HG03354 (cell line): ENCODE measurements at regions not wholly inside any gene's neighbourhood (a gene's known extent, or its start where the extent isn't known, plus 50 kb on each side); places are given as distances from the start of the nearest gene placed in this dataset.

Source experiments
- ATAC-seq: cut with Tn5 transposase; IDR thresholded peaks from one replicate; pipeline ENCODE4 v1.9.1; 2021; ENCODE audit warnings: mild to moderate bottlenecking; ENCODE audit not compliant: unreplicated experiment, poor library complexity, severe bottlenecking

DNA sequence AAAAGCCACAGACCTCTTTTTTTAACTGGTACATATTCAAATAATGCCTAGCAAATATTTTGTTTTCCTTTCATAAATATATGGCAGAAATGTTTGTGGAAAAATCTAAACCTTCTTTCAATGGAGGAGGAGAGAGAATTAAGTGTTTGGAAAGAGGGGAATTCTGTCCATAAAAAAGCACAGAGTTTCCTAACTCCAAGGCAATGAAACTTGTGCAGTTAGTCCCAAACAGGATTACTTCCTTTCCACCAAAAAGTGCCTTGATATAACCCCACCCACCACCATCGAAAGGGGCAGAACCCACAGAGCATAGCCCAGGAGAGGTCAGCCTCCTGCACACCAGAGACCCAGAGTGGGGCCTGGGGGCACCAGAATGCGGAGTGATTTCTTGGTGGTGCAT is 106.3 kb downstream of the OGFRL1 start:
- ATAC-seq = no peak

DNA sequence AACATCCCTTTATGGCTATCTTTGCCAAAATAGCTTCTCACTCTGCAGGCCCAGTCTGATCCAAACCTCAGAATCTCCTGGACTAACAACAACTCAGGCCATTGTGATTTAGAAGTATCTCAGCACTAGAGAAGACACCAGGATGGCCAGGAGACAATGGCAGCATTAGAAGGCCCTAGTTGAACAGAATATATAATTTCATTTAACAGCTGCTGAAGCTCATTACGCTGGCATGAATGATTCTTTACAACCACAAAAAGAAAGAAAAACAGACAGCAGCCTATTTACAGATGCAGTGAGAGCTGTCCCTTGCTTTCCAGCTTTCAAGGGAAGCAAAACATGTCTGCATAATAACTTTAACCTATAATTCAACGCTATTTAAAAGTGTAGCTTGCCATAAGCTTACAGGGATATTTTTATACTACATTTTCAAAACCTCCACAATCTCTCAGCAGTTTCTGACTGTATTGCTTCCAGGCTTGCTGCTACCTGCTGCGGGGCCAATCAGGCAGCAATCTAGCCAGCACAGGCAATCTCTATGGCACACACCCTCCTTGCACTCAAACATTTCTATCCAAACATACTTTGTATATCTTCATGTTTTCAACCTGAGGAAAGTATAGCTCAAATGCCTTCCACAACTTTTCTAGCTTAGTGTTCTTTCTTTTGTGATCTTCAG is 107.3 kb downstream of the OGFRL1 start:
- peak; percentile 11 for ATAC-seq

- peak; percentile 93 for ATAC-seq
Measured at GRCh38 chr6:71396410-71396801, 107.8 kb downstream of the OGFRL1 start.

DNA sequence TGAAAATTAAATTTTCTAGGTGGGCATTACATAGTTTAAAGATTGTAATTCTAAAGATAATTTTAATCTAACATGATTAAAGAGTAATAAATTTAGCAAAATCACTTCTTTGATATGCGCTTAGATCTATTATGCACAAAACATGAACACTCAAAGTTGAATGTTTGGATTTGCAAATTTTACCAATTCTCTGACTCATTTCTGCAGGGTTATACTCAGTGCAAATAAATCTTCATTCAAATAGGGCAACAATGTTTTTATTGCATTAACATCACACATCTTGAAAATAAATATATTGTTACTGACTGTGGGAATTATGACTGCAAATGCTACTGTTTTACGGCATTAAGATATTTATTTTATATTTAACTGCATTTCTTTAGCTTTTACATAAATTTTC is 110.7 kb downstream of the OGFRL1 start:
- no peak for ATAC-seq

DNA sequence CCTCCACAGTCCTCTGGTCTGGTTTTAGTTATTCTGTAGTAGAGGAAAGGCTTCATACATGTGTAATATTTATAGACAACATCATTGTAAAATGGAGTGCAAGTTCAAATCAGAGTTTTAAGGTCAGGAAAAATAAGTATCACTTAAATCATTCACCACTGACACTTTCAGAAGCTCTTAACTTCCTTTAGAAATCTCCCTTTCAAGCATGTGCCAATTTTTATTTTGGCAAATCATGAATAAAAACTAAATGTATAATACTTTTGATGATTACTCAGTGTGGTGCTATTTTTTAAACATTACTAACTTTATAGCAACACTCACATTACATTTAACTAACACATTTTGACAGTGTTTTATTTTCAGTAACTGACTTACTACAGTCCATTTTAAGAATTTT is 112.2 kb downstream of the OGFRL1 start:
- ATAC-seq = no peak

GRCh38 chr6:71402096-71402495 is 113.5 kb downstream of the OGFRL1 start:
- peak; percentile 84 for ATAC-seq

DNA sequence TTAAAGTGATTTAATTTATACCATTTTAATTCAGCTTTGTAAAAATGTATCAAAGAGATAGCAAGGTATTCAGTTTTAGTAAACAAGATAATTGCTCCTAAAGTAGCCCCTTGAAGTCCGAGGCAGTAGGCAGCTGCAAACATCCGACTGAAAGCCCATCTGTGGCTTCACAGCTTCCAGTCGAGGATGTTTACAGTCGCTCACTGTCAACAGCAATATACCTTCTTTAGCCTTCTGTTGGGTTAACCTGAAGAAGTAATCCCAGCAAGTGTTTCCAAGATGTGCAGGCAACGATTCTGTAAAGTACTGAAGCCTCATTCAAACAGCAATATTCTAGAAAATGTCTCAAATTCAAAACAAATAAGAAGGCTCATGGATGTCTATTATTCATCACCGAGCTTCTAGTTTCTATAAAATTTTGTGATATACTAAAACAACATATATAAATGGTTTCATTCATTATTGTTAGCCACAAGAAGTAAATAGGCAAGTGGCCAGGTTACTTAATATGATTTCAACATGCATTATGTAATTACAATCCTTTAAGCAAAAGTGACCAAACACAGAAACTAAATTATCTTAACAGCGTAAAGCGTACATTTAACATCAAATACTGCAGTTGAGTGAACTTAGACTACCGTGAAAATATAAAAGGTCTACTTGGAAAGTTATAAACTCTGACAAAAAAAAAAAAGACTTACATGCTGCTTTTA is 115.0 kb downstream of the OGFRL1 start:
- no peak for ATAC-seq

DNA sequence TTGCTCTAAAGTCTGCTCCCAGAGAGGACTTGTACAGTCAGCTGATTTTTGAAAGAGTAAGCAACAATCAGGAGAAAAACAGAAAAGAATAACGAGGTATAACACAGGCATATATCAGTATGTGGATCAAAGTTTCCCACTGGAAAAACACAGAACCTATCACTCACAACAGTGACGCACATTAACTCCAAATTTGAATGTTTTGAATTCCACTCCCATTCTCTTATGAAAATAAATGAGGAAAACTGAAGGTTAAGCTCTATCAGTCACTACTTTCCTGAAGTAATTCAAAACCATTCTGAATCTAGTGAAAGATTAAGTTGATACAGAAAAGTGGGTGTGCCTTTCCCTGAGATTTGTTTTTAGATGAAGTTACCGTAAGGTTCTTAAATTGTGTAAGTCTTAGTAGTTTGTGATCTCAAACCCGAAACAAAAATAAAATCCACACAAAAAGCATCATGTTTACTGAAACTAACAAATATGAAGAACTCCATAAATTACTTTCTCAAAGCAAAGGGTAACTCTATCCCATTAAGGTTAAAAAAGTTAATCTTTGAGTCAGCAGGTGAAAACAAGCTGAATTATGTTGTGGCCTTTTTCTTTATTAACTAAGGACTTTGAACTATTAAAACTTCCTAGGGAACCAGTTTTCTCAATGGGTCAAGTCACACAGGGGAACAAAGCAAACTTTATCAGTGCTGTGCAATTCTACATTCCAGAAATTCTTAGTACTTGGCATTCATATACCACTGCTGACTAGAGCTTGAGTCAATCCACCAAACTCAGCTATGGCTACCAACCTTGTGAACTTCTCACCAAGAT is 115.7 kb downstream of the OGFRL1 start:
- no peak for ATAC-seq

GRCh38 chr6:71404967-71405278 is 116.3 kb downstream of the OGFRL1 start:
- ATAC-seq = no peak

DNA sequence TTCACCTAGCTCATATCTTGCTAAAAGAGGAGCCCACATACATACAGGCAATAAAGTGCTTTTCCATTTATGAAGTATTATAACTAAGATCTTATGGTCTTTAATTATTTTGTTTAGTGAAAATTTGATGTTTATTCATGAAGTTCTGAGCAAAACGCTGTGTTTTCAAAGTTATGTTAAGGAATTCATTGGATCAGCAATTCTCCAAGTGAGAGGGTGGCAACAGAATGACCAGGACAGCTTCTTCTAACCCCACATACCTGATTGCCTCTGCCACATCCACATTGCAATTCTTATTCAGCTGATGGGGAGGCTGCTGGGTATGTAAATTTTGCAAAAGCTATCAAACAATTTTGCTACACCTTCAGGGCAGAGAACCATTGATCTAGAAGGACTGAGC is 116.8 kb downstream of the OGFRL1 start:
- ATAC-seq = no peak

- no peak for ATAC-seq
Measured at GRCh38 chr6:71406865-71407860, 118.6 kb downstream of the OGFRL1 start.

DNA sequence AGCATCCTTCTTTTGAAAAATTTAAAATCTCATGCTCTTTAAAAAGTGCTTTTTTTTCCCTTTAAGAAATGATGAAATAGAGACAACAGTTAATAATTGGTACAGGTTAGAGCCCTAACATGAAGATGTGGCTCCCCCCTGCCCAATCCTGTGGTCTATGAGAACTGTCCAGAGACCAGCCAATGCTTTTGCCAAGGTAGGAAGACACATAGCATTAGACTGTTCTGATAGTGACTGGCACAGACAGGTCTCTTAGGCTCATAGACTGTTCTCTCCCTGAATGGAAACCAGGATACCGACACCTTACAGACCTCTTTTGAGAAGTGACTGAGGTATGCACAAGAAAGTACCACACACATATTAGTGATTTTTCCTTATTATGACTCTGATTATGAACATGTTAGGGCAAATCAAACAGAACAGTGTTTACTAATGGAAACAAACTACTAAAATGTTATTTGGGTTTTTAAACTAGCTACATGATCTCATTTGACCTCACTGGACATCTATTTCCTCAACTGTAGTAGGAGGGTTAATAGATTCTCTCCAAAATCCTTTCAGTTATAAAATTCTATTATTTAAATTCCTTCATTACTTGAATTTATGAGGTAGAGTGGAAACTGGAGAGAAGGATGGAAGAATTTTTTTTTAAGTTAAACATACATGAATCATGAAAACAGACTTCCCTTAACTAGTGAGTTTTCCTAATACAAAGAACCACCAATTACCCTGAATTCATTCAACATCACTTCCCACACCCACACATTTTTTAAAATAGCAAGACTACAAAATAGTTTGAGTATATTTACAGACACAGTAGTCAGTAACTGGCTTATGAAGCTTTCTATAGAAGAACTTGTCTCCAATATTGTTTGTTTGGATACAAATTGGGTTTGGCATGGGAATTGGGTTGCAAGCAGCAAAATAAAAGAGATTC is 120.4 kb downstream of the OGFRL1 start:
- ATAC-seq = no peak

GRCh38 chr6:71410164-71410566 is 121.6 kb downstream of the OGFRL1 start:
- ATAC-seq = peak; percentile 59

GRCh38 chr6:71410681-71411080 is 122.1 kb downstream of the OGFRL1 start:
- no peak for ATAC-seq

DNA sequence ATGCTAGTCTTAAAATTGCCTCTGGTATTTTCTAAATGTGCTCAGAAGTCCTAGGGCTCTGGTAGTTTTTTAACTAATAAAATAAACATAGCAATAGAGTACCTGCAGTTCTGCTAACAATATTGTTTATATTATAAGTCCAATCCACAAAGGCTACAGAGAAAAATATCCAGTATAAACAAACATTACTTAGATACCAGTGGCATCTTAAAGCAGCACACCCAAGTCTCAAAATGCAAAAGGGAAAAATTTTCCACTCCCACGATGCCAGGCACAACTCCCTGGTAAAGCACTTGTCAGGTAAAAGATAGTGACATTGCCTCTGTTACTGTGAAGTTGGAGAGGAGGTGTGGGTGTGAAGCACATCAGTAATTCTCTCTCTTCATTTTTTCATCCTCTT is 123.3 kb downstream of the OGFRL1 start:
- no peak for ATAC-seq

DNA sequence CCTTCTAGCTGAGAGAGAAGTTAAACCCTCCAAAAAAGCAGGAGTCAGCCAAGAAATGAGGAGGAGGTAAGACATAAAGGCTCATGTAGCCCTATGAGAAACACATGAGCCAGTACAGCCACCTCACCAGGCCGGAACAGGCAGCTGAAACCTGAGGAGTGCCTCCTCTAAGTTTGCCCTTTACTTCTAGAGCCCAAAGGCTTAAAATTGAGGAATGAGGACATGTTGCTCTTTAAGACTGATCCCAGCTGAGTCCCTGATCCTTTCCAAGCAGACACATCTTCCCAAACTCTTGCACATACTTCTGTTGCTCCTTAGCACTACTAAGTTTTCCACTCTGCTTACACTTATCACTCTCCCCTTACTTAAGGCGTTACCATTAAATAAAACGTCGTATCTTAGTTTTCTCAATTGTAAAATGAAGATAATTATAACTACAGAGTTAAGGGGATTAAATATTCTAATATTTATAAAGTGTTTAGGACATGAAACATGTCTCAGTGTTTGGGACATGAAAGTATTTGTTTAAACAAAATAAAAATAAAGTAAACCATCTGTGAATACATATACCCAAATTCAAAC is 124.0 kb downstream of the OGFRL1 start:
- no peak for ATAC-seq

DNA sequence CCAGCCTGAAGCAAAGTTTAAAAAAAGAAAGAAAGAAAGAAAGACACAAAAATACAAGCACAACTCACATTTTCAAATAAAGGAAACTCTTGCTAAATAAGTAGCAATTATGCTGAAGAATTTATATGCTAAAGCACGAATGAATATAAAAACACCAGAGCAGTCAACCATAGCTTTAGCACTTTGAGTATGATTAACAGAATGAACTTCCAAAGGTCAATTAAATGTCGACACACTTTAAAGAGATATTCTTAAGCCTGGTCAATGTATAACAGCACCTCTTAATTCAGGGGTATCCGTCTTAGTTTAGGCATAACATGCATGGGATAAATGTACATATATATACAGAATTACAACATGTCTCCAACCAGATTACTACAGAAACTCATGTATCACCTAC is 125.9 kb downstream of the OGFRL1 start:
- no peak for ATAC-seq
